Uterus (tissue), 2 donors: ENCODE measurements at regions not wholly inside any gene's neighbourhood (a gene's known extent, or its start where the extent isn't known, plus 50 kb on each side); places are given as distances from the start of the nearest gene placed in this dataset.

ENCODE experiments used
- CTCF ChIP-seq, 4 experiments: fragments of 200-600 bp in 2 of 4; fragments of 450-650 bp in 2 of 4; sonication (generic) in 2 of 4; IDR thresholded peaks; one replicate each; pipeline ENCODE4 v1.5.1; 2016 to 2019; ENCODE audit warnings: antibody characterized with exemption in 4 of 4, mild to moderate bottlenecking in 2 of 4, moderate library complexity in 1 of 4
- POLR2A ChIP-seq, 2 donors: fragments of 450-650 bp; IDR thresholded peaks; one replicate each; pipeline ENCODE4 v1.6.1; 2016; ENCODE audit warnings: antibody characterized with exemption in 2 of 2, mild to moderate bottlenecking in 1 of 2, moderate library complexity in 1 of 2

- no peak for TF ChIP-seq CTCF (IDR thresholded peaks at IDR 0.05)
- no peak for TF ChIP-seq POLR2A (IDR thresholded peaks at IDR 0.05)
These were observed 344.0 kb upstream of the USP24 start for GRCh38 chr1:55559161-55559611.
